ENCODE measurements at regions not wholly inside any gene's neighbourhood (a gene's known extent, or its start where the extent isn't known, plus 50 kb on each side); places are given as distances from the start of the nearest gene placed in this dataset.
"Not testable (repeated sequence)": the region's sequence is repeated elsewhere in the genome, so short reads cannot be mapped to it uniquely, and the experiment has no call there.

GRCh38 chr2:176793792-176794191 lies 418.8 kb upstream of the HNRNPA3 start:
- no peak for DNase-seq
- H3K27me3 ChIP-seq (ENCODE audit: control insufficient read depth in 1 of 2, insufficient read depth in 1 of 2, low read length in 2 of 2) = no peaks in the 10 kb centered on the region
- no peak overlapping the region for H3K4me3 ChIP-seq (ENCODE audit: insufficient read depth in 1 of 2, low read depth in 1 of 2, low read length in 2 of 2)
- no peaks in the 10 kb centered on the region for H3K4me1 ChIP-seq (ENCODE audit: control insufficient read depth, insufficient read depth, low read depth, low read length)
- no peak overlapping the region for H4K8ac ChIP-seq (ENCODE audit: low read length)
- no peaks in the 10 kb centered on the region for H3K9me3 ChIP-seq (ENCODE audit: control insufficient read depth, low read length)
- no peak overlapping the region for H4K91ac ChIP-seq (ENCODE audit: low read length)
- H3K4ac ChIP-seq (ENCODE audit: low read depth in 1 of 2, low read length in 2 of 2) = no peak overlapping the region
- H3K4me2 ChIP-seq (ENCODE audit: low read length, poor library complexity, severe bottlenecking) = no peak overlapping the region
- no peak overlapping the region for H2BK12ac ChIP-seq (ENCODE audit: low read length in 2 of 2)
- H3K79me1 ChIP-seq (replicated peaks; ENCODE audit: low read length, poor library complexity, severe bottlenecking) = no peaks in the 10 kb centered on the region
- H3K36me3 ChIP-seq (ENCODE audit: control insufficient read depth in 1 of 2, insufficient read depth in 2 of 2, low read depth in 1 of 2, low read length in 2 of 2) = no peaks in the 10 kb centered on the region
- no peak overlapping the region for H3K27ac ChIP-seq (ENCODE audit: low read length, poor library complexity, severe bottlenecking)
- no peak overlapping the region for H3K14ac ChIP-seq (ENCODE audit: low read length in 2 of 2)
- H3K23ac ChIP-seq (ENCODE audit: low read length in 2 of 2) = no peak overlapping the region
- WGBS = no CpG with 5 or more reads among the region's 6 CpGs
- H2AK5ac ChIP-seq (ENCODE audit: low read length, severe bottlenecking) = no peak overlapping the region
- H2BK120ac ChIP-seq (ENCODE audit: low read depth, low read length) = no peak overlapping the region
- H2BK5ac ChIP-seq (ENCODE audit: low read depth, low read length, poor library complexity, severe bottlenecking) = no peak overlapping the region
- H3K18ac ChIP-seq (ENCODE audit: low read depth in 1 of 2, low read length in 2 of 2) = no peak overlapping the region
- no peak overlapping the region for H3K9ac ChIP-seq (ENCODE audit: low read length)
- H2AFZ ChIP-seq (ENCODE audit: low read depth, low read length) = no peak overlapping the region
- no peak overlapping the region for H2BK15ac ChIP-seq (ENCODE audit: low read depth, poor library complexity, severe bottlenecking)

DNA sequence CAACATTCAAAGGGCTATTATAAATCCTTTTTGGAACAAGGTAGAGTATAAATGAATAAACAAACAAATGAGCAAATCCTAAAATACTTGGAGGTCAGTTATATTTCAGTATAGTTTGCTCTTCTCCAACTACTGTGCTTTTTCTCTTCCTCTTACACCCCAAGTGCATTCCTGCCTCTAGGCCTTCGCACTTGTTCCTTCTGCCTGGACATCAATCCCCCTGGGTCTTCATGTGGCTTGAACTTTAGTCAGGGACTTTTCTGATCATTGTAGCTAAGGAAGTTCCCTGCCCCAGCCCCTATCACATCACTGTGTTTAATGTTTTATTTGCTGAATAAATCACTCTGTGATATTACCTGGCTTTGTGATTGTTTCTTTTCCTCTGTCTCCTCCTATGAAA lies 418.2 kb upstream of the HNRNPA3 start:
- no peak for DNase-seq
- H3K27ac ChIP-seq (ENCODE audit: low read length, poor library complexity, severe bottlenecking) = no peak overlapping the region
- H3K4ac ChIP-seq (ENCODE audit: low read depth in 1 of 2, low read length in 2 of 2) = no peak overlapping the region
- H3K23ac ChIP-seq (ENCODE audit: low read length in 2 of 2) = no peak overlapping the region
- H4K91ac ChIP-seq (ENCODE audit: low read length) = no peak overlapping the region
- no peak overlapping the region for H3K4me2 ChIP-seq (ENCODE audit: low read length, poor library complexity, severe bottlenecking)
- H2BK5ac ChIP-seq (ENCODE audit: low read depth, low read length, poor library complexity, severe bottlenecking) = no peak overlapping the region
- no peak overlapping the region for H2AFZ ChIP-seq (ENCODE audit: low read depth, low read length)
- no peaks in the 10 kb centered on the region for H3K4me1 ChIP-seq (ENCODE audit: control insufficient read depth, insufficient read depth, low read depth, low read length)
- no peaks in the 10 kb centered on the region for H3K9me3 ChIP-seq (ENCODE audit: control insufficient read depth, low read length)
- no peak overlapping the region for H2BK15ac ChIP-seq (ENCODE audit: low read depth, poor library complexity, severe bottlenecking)
- no peak overlapping the region for H3K18ac ChIP-seq (ENCODE audit: low read depth in 1 of 2, low read length in 2 of 2)
- H3K27me3 ChIP-seq (ENCODE audit: control insufficient read depth in 1 of 2, insufficient read depth in 1 of 2, low read length in 2 of 2) = no peaks in the 10 kb centered on the region
- H2AK5ac ChIP-seq (ENCODE audit: low read length, severe bottlenecking) = no peak overlapping the region
- H3K4me3 ChIP-seq (ENCODE audit: insufficient read depth in 1 of 2, low read depth in 1 of 2, low read length in 2 of 2) = no peak overlapping the region
- H2BK120ac ChIP-seq (ENCODE audit: low read depth, low read length) = no peak overlapping the region
- WGBS = 100% methylated on average over 1 of the region's 1 CpG
- H3K14ac ChIP-seq (ENCODE audit: low read length in 2 of 2) = no peak overlapping the region
- no peaks in the 10 kb centered on the region for H3K79me1 ChIP-seq (replicated peaks; ENCODE audit: low read length, poor library complexity, severe bottlenecking)
- no peak overlapping the region for H2BK12ac ChIP-seq (ENCODE audit: low read length in 2 of 2)
- no peak overlapping the region for H3K9ac ChIP-seq (ENCODE audit: low read length)
- no peaks in the 10 kb centered on the region for H3K36me3 ChIP-seq (ENCODE audit: control insufficient read depth in 1 of 2, insufficient read depth in 2 of 2, low read depth in 1 of 2, low read length in 2 of 2)
- no peak overlapping the region for H4K8ac ChIP-seq (ENCODE audit: low read length)

DNA sequence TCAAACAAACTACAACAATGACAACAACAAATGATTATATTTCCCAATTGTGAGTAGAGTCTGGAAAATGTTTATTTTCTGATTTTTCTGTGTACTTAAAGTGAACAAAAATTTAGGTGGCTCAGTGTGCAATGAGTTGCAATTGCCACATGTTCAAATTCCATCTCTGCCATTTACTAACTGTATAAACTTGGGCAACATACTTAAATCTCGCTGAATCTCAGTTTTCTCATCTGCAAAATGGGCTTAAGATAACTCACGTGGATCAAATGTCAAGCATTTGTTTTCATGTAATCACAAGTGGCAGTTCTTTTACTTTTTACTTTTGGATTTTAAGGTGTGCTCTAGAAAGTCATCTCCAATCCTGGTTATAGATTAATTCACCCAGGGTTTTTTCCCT lies 416.8 kb upstream of the HNRNPA3 start:
- Histone ChIP-seq H3K27me3 (ENCODE audit: control insufficient read depth in 1 of 2, insufficient read depth in 1 of 2, low read length in 2 of 2) (no peaks in the 10 kb centered on the region), H4K8ac (ENCODE audit: low read length) (no peak overlapping the region), H2AK5ac (ENCODE audit: low read length, severe bottlenecking) (no peak overlapping the region), H3K79me1 (replicated peaks; ENCODE audit: low read length, poor library complexity, severe bottlenecking) (no peaks in the 10 kb centered on the region), H2AFZ (ENCODE audit: low read depth, low read length) (no peak overlapping the region), H3K9me3 (ENCODE audit: control insufficient read depth, low read length) (no peaks in the 10 kb centered on the region), H3K4me3 (ENCODE audit: insufficient read depth in 1 of 2, low read depth in 1 of 2, low read length in 2 of 2) (no peak overlapping the region), H3K4ac (ENCODE audit: low read depth in 1 of 2, low read length in 2 of 2) (no peak overlapping the region), H3K9ac (ENCODE audit: low read length) (no peak overlapping the region), H3K23ac (ENCODE audit: low read length in 2 of 2) (no peak overlapping the region), H2BK15ac (ENCODE audit: low read depth, poor library complexity, severe bottlenecking) (no peak overlapping the region), H3K36me3 (ENCODE audit: control insufficient read depth in 1 of 2, insufficient read depth in 2 of 2, low read depth in 1 of 2, low read length in 2 of 2) (no peaks in the 10 kb centered on the region), H3K18ac (ENCODE audit: low read depth in 1 of 2, low read length in 2 of 2) (no peak overlapping the region), H3K27ac (ENCODE audit: low read length, poor library complexity, severe bottlenecking) (no peak overlapping the region), H2BK12ac (ENCODE audit: low read length in 2 of 2) (no peak overlapping the region), H2BK5ac (ENCODE audit: low read depth, low read length, poor library complexity, severe bottlenecking) (no peak overlapping the region), H3K4me2 (ENCODE audit: low read length, poor library complexity, severe bottlenecking) (no peak overlapping the region), H3K14ac (ENCODE audit: low read length in 2 of 2) (no peak overlapping the region), H2BK120ac (ENCODE audit: low read depth, low read length) (no peak overlapping the region), H4K91ac (ENCODE audit: low read length) (no peak overlapping the region), H3K4me1 (ENCODE audit: control insufficient read depth, insufficient read depth, low read depth, low read length) (no peaks in the 10 kb centered on the region)
- DNase-seq = no peak
- WGBS = 86% methylated on average over 1 of the region's 2 CpGs

GRCh38 chr2:176796677-176797076 lies 415.9 kb upstream of the HNRNPA3 start:
- H3K27me3 ChIP-seq (ENCODE audit: control insufficient read depth in 1 of 2, insufficient read depth in 1 of 2, low read length in 2 of 2); H3K36me3 ChIP-seq (ENCODE audit: control insufficient read depth in 1 of 2, insufficient read depth in 2 of 2, low read depth in 1 of 2, low read length in 2 of 2); H3K4me1 ChIP-seq (ENCODE audit: control insufficient read depth, insufficient read depth, low read depth, low read length); H4K91ac ChIP-seq (ENCODE audit: low read length); H2BK120ac ChIP-seq (ENCODE audit: low read depth, low read length); H2BK15ac ChIP-seq (ENCODE audit: low read depth, poor library complexity, severe bottlenecking); H2BK12ac ChIP-seq (ENCODE audit: low read length in 2 of 2); H2BK5ac ChIP-seq (ENCODE audit: low read depth, low read length, poor library complexity, severe bottlenecking); H3K18ac ChIP-seq (ENCODE audit: low read depth in 1 of 2, low read length in 2 of 2); H3K14ac ChIP-seq (ENCODE audit: low read length in 2 of 2); H3K4me2 ChIP-seq (ENCODE audit: low read length, poor library complexity, severe bottlenecking); H4K8ac ChIP-seq (ENCODE audit: low read length); H3K4ac ChIP-seq (ENCODE audit: low read depth in 1 of 2, low read length in 2 of 2); H2AFZ ChIP-seq (ENCODE audit: low read depth, low read length); H3K27ac ChIP-seq (ENCODE audit: low read length, poor library complexity, severe bottlenecking); H2AK5ac ChIP-seq (ENCODE audit: low read length, severe bottlenecking); H3K4me3 ChIP-seq (ENCODE audit: insufficient read depth in 1 of 2, low read depth in 1 of 2, low read length in 2 of 2); DNase-seq; H3K79me1 ChIP-seq (replicated peaks; ENCODE audit: low read length, poor library complexity, severe bottlenecking); H3K9ac ChIP-seq (ENCODE audit: low read length); H3K23ac ChIP-seq (ENCODE audit: low read length in 2 of 2); H3K9me3 ChIP-seq (ENCODE audit: control insufficient read depth, low read length): not testable (repeated sequence)
- 91% methylated on average over 10 of the region's 13 CpGs for WGBS
